ENCODE measurements at regions not wholly inside any gene's neighbourhood (a gene's known extent, or its start where the extent isn't known, plus 50 kb on each side); places are given as distances from the start of the nearest gene placed in this dataset.

DNA sequence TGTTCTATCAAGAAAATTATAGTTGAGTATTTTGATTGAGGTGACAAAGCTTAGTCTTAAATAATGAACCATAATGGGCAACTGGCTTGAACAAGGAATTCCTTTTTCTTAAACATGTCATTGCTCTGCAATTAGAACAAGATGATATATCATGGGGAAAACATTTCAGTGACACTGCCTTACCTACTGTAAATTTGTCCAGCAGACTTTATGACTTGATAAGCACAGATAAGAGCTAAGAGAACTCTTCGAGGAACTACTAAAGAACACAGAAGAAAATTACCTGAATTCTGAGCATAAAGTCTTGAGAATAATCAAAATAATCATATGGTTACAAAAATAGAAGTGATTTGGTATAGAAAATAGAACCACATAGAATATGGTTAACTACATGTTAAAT is 257.8 kb downstream of the PDHA2 start:
- no peak for TF ChIP-seq TAF1 (conservative IDR thresholded peaks at IDR 0.05)
- TF ChIP-seq GABPA (IDR thresholded peaks at IDR 0.05 in 1 of 2, conservative IDR thresholded peaks at IDR 0.05 in 1 of 2): no peak
- no peak for TF ChIP-seq NR2F2 (IDR thresholded peaks at IDR 0.05)
- TF ChIP-seq, protein P1, sequence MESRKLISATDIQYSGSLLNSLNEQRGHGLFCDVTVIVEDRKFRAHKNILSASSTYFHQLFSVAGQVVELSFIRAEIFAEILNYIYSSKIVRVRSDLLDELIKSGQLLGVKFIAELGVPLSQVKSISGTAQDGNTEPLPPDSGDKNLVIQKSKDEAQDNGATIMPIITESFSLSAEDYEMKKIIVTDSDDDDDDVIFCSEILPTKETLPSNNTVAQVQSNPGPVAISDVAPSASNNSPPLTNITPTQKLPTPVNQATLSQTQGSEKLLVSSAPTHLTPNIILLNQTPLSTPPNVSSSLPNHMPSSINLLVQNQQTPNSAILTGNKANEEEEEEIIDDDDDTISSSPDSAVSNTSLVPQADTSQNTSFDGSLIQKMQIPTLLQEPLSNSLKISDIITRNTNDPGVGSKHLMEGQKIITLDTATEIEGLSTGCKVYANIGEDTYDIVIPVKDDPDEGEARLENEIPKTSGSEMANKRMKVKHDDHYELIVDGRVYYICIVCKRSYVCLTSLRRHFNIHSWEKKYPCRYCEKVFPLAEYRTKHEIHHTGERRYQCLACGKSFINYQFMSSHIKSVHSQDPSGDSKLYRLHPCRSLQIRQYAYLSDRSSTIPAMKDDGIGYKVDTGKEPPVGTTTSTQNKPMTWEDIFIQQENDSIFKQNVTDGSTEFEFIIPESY (IDR thresholded peaks at IDR 0.05): no peak
- TF ChIP-seq FOXA1 (IDR thresholded peaks at IDR 0.05): no peak
- TF ChIP-seq EGR1 (IDR thresholded peaks at IDR 0.05; ENCODE audit: low read depth in 2 of 2): no peak
- TF ChIP-seq FOXA2 (IDR thresholded peaks at IDR 0.05): no peak
- TF ChIP-seq JUND (IDR thresholded peaks at IDR 0.05): no peak
- TF ChIP-seq, protein P2, sequence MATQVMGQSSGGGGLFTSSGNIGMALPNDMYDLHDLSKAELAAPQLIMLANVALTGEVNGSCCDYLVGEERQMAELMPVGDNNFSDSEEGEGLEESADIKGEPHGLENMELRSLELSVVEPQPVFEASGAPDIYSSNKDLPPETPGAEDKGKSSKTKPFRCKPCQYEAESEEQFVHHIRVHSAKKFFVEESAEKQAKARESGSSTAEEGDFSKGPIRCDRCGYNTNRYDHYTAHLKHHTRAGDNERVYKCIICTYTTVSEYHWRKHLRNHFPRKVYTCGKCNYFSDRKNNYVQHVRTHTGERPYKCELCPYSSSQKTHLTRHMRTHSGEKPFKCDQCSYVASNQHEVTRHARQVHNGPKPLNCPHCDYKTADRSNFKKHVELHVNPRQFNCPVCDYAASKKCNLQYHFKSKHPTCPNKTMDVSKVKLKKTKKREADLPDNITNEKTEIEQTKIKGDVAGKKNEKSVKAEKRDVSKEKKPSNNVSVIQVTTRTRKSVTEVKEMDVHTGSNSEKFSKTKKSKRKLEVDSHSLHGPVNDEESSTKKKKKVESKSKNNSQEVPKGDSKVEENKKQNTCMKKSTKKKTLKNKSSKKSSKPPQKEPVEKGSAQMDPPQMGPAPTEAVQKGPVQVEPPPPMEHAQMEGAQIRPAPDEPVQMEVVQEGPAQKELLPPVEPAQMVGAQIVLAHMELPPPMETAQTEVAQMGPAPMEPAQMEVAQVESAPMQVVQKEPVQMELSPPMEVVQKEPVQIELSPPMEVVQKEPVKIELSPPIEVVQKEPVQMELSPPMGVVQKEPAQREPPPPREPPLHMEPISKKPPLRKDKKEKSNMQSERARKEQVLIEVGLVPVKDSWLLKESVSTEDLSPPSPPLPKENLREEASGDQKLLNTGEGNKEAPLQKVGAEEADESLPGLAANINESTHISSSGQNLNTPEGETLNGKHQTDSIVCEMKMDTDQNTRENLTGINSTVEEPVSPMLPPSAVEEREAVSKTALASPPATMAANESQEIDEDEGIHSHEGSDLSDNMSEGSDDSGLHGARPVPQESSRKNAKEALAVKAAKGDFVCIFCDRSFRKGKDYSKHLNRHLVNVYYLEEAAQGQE (IDR thresholded peaks at IDR 0.05): no peak
- no peak for TF ChIP-seq YY1 (IDR thresholded peaks at IDR 0.05)
- TF ChIP-seq HNF4G (IDR thresholded peaks at IDR 0.05): no peak
- no peak for TF ChIP-seq SP1 (IDR thresholded peaks at IDR 0.05)
- TF ChIP-seq, protein P3, sequence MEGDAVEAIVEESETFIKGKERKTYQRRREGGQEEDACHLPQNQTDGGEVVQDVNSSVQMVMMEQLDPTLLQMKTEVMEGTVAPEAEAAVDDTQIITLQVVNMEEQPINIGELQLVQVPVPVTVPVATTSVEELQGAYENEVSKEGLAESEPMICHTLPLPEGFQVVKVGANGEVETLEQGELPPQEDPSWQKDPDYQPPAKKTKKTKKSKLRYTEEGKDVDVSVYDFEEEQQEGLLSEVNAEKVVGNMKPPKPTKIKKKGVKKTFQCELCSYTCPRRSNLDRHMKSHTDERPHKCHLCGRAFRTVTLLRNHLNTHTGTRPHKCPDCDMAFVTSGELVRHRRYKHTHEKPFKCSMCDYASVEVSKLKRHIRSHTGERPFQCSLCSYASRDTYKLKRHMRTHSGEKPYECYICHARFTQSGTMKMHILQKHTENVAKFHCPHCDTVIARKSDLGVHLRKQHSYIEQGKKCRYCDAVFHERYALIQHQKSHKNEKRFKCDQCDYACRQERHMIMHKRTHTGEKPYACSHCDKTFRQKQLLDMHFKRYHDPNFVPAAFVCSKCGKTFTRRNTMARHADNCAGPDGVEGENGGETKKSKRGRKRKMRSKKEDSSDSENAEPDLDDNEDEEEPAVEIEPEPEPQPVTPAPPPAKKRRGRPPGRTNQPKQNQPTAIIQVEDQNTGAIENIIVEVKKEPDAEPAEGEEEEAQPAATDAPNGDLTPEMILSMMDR (IDR thresholded peaks at IDR 0.05; ENCODE audit: low read depth, low read length, missing input control): no peak
- TF ChIP-seq, protein P4, sequence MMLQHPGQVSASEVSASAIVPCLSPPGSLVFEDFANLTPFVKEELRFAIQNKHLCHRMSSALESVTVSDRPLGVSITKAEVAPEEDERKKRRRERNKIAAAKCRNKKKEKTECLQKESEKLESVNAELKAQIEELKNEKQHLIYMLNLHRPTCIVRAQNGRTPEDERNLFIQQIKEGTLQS (IDR thresholded peaks at IDR 0.05): no peak
- TF ChIP-seq, protein P5, sequence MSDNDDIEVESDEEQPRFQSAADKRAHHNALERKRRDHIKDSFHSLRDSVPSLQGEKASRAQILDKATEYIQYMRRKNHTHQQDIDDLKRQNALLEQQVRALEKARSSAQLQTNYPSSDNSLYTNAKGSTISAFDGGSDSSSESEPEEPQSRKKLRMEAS (IDR thresholded peaks at IDR 0.05): no peak
- no peak for TF ChIP-seq RAD21 (IDR thresholded peaks at IDR 0.05)
- TF ChIP-seq HNF4A (conservative IDR thresholded peaks at IDR 0.05): no peak
- no peak for TF ChIP-seq RXRA (IDR thresholded peaks at IDR 0.05)
- no peak overlapping the region for H3K27ac ChIP-seq (ENCODE audit: low read depth in 1 of 2, low read length in 2 of 2)
- no peak overlapping the region for H3K9ac ChIP-seq (ENCODE audit: low read depth in 1 of 2, low read length in 2 of 2)
- no peaks in the 10 kb centered on the region for H3K27me3 ChIP-seq (ENCODE audit: control insufficient read depth in 4 of 4, insufficient read depth in 4 of 4, low read length in 3 of 4)
- H3K9me3 ChIP-seq (ENCODE audit: control insufficient read depth in 4 of 4, low read length in 3 of 4): no peaks in the 10 kb centered on the region
- no peak overlapping the region for H3K4me3 ChIP-seq (ENCODE audit: low read depth in 1 of 3, low read length in 3 of 3)
- peaks cover 0 to 2% (median 0%) of the 10 kb centered on the region in 4 donors for H3K4me1 ChIP-seq (ENCODE audit: control insufficient read depth in 4 of 4, insufficient read depth in 4 of 4, low read length in 3 of 4)
- H3K36me3 ChIP-seq (ENCODE audit: control insufficient read depth in 4 of 4, insufficient read depth in 3 of 4, low read depth in 1 of 4, low read length in 3 of 4): no peaks in the 10 kb centered on the region
- WGBS: 55% methylated on average over 1 of the region's 1 CpG
- no peak for DNase-seq (ENCODE audit: low spot score)

Data from liver (tissue), 8 donors.